ENCODE measurements at regions not wholly inside any gene's neighbourhood (a gene's known extent, or its start where the extent isn't known, plus 50 kb on each side); places are given as distances from the start of the nearest gene placed in this dataset.

- TF ChIP-seq, protein P1, sequence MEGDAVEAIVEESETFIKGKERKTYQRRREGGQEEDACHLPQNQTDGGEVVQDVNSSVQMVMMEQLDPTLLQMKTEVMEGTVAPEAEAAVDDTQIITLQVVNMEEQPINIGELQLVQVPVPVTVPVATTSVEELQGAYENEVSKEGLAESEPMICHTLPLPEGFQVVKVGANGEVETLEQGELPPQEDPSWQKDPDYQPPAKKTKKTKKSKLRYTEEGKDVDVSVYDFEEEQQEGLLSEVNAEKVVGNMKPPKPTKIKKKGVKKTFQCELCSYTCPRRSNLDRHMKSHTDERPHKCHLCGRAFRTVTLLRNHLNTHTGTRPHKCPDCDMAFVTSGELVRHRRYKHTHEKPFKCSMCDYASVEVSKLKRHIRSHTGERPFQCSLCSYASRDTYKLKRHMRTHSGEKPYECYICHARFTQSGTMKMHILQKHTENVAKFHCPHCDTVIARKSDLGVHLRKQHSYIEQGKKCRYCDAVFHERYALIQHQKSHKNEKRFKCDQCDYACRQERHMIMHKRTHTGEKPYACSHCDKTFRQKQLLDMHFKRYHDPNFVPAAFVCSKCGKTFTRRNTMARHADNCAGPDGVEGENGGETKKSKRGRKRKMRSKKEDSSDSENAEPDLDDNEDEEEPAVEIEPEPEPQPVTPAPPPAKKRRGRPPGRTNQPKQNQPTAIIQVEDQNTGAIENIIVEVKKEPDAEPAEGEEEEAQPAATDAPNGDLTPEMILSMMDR (IDR thresholded peaks at IDR 0.05), result no peak
- TF ChIP-seq SIN3A (IDR thresholded peaks at IDR 0.05; ENCODE audit: borderline replicate concordance, insufficient read depth, low read depth, low read length) (no peak), POLR2AphosphoS5 (IDR thresholded peaks at IDR 0.05; ENCODE audit: low read depth, low read length) (no peak)
These were observed 288.3 kb upstream of the ANO3 start for GRCh38 chr11:26043665-26044064.
